ENCODE measurements at regions not wholly inside any gene's neighbourhood (a gene's known extent, or its start where the extent isn't known, plus 50 kb on each side); places are given as distances from the start of the nearest gene placed in this dataset.
"Not testable (repeated sequence)": the region's sequence is repeated elsewhere in the genome, so short reads cannot be mapped to it uniquely, and the experiment has no call there.

DNA sequence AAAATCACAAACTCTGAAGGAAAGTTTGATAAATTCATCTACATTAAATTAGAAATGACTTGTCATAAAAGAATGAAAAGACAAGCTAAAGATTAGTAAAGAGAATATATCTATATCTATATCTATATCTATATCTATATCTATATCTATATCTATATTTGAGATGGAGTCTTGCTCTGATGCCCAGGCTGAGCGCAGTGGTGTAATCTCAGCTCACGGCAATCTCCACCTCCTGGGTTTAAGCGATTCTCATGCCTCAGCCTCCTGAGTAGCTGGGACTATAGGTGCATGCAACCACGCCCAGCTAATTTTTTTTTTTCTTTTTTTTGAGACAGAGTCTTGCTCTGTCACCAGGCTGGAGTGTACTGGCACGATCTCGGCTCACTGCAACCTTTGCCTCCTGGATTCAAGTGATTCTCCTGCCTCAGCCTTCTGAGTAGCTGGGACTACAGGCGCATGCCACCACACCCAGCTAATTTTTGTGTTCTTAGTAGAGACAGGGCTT is 202.6 kb downstream of the CTTN start:
- TF ChIP-seq POLR2A (IDR thresholded peaks at IDR 0.05; ENCODE audit: extremely low read depth, insufficient read length) = not testable (repeated sequence)
- TF ChIP-seq, protein P1, sequence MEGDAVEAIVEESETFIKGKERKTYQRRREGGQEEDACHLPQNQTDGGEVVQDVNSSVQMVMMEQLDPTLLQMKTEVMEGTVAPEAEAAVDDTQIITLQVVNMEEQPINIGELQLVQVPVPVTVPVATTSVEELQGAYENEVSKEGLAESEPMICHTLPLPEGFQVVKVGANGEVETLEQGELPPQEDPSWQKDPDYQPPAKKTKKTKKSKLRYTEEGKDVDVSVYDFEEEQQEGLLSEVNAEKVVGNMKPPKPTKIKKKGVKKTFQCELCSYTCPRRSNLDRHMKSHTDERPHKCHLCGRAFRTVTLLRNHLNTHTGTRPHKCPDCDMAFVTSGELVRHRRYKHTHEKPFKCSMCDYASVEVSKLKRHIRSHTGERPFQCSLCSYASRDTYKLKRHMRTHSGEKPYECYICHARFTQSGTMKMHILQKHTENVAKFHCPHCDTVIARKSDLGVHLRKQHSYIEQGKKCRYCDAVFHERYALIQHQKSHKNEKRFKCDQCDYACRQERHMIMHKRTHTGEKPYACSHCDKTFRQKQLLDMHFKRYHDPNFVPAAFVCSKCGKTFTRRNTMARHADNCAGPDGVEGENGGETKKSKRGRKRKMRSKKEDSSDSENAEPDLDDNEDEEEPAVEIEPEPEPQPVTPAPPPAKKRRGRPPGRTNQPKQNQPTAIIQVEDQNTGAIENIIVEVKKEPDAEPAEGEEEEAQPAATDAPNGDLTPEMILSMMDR (IDR thresholded peaks at IDR 0.05; ENCODE audit: low read depth, low read length) = not testable (repeated sequence)
- TF ChIP-seq, protein P2, sequence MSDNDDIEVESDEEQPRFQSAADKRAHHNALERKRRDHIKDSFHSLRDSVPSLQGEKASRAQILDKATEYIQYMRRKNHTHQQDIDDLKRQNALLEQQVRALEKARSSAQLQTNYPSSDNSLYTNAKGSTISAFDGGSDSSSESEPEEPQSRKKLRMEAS (IDR thresholded peaks at IDR 0.05; ENCODE audit: low read depth, low read length) = not testable (repeated sequence)

Measured in NB4 (cell line).